ENCODE measurements at regions not wholly inside any gene's neighbourhood (a gene's known extent, or its start where the extent isn't known, plus 50 kb on each side); places are given as distances from the start of the nearest gene placed in this dataset.
"Not testable (repeated sequence)": the region's sequence is repeated elsewhere in the genome, so short reads cannot be mapped to it uniquely, and the experiment has no call there.

GRCh38 chr5:135739383-135739981 is 95.0 kb upstream of the SLC25A48 start:
- no peak overlapping the region for H3K4me3 ChIP-seq
- WGBS, 5 donors: 49 to 60% (median 52%) methylated on average over 3 of the region's 3 CpGs

GRCh38 chr5:135738564-135738875 is 95.9 kb upstream of the SLC25A48 start:
- TF ChIP-seq POLR2A (IDR thresholded peaks at IDR 0.05) (no peak), CTCF (IDR thresholded peaks at IDR 0.05 in 8 of 11, conservative IDR thresholded peaks at IDR 0.05 in 3 of 11) (no peak), POLR2AphosphoS5 (IDR thresholded peaks at IDR 0.05) (no peak)
- H3K27me3 ChIP-seq (replicated peaks in 1 of 7): peaks cover 0 to 10% (median 0%) of the 10 kb centered on the region in 7 donors
- 90 to 97% (median 96%) methylated on average over 5 of the region's 5 CpGs for WGBS, 5 donors

More at GRCh38 chr5:135739383-135739981, 95.0 kb upstream of the SLC25A48 start:
- H3K27ac ChIP-seq: no peak overlapping the region
- TF ChIP-seq CTCF (IDR thresholded peaks at IDR 0.05 in 8 of 11, conservative IDR thresholded peaks at IDR 0.05 in 3 of 11) (no peak), POLR2AphosphoS5 (IDR thresholded peaks at IDR 0.05) (no peak), POLR2A (IDR thresholded peaks at IDR 0.05) (no peak)
- no peaks in the 10 kb centered on the region for H3K36me3 ChIP-seq
- no peaks in the 10 kb centered on the region for H3K4me1 ChIP-seq
- no peak for DNase-seq
- intact Hi-C loops (cut with DNase I; ENCODE audit: low total_unique reads): no loop called here
- H3K27me3 ChIP-seq (replicated peaks in 1 of 7): peaks cover 0 to 10% (median 0%) of the 10 kb centered on the region in 7 donors
- peaks cover 0 to under 1% (median 0%) of the 10 kb centered on the region in 8 donors for H3K9me3 ChIP-seq

GRCh38 chr5:135737701-135738563 is 96.5 kb upstream of the SLC25A48 start:
- H3K9me3 ChIP-seq: no peaks in the 10 kb centered on the region
- no peak overlapping the region for H3K27ac ChIP-seq
- intact Hi-C loops (cut with DNase I; ENCODE audit: low total_unique reads): no loop called here
- TF ChIP-seq CTCF (IDR thresholded peaks at IDR 0.05 in 8 of 11, conservative IDR thresholded peaks at IDR 0.05 in 3 of 11) (no peak), POLR2AphosphoS5 (IDR thresholded peaks at IDR 0.05) (no peak), POLR2A (IDR thresholded peaks at IDR 0.05) (no peak)
- H3K4me1 ChIP-seq: no peaks in the 10 kb centered on the region
- WGBS, 5 donors: 82 to 87% (median 82%) methylated on average over 11 of the region's 11 CpGs
- peaks cover 0 to 10% (median 0%) of the 10 kb centered on the region in 7 donors for H3K27me3 ChIP-seq (replicated peaks in 1 of 7)
- no peak for DNase-seq
- no peak overlapping the region for H3K4me3 ChIP-seq
- H3K36me3 ChIP-seq: no peaks in the 10 kb centered on the region

More at GRCh38 chr5:135738564-135738875, 95.9 kb upstream of the SLC25A48 start:
- no peaks in the 10 kb centered on the region for H3K36me3 ChIP-seq
- no peaks in the 10 kb centered on the region for H3K9me3 ChIP-seq
- H3K27ac ChIP-seq: no peak overlapping the region
- no peak for DNase-seq
- H3K4me1 ChIP-seq: no peaks in the 10 kb centered on the region
- intact Hi-C loops (cut with DNase I; ENCODE audit: low total_unique reads): no loop called here
- no peak overlapping the region for H3K4me3 ChIP-seq

- H3K27ac ChIP-seq; intact Hi-C loops (cut with DNase I; ENCODE audit: low total_unique reads); DNase-seq; H3K9me3 ChIP-seq; H3K27me3 ChIP-seq (replicated peaks in 1 of 7); H3K36me3 ChIP-seq; H3K4me1 ChIP-seq; H3K4me3 ChIP-seq: not testable (repeated sequence)
- WGBS, 5 donors: 58 to 74% (median 68%) methylated on average over 9 of the region's 9 CpGs
Measured at GRCh38 chr5:135736952-135737351, 97.5 kb upstream of the SLC25A48 start.
